Suprapubic skin (tissue), 4 donors: ENCODE measurements at regions not wholly inside any gene's neighbourhood (a gene's known extent, or its start where the extent isn't known, plus 50 kb on each side); places are given as distances from the start of the nearest gene placed in this dataset.

Experiments
- POLR2A ChIP-seq, 2 donors: fragments of 450-650 bp; IDR thresholded peaks; one replicate each; pipeline ENCODE4 v1.6.1; 2017; ENCODE audit warnings: antibody characterized with exemption in 2 of 2, mild to moderate bottlenecking in 2 of 2, moderate library complexity in 2 of 2
- POLR2AphosphoS5 ChIP-seq, 3 donors: sonication (generic); formaldehyde crosslinking; IDR thresholded peaks; one replicate each; pipeline ENCODE4 v1.6.1; 2017; ENCODE audit warnings: antibody characterized with exemption in 3 of 3
- TF ChIP-seq, protein P1 (sequence below), 2 donors: fragments of 200-600 bp in 1 of 2; fragments of 450-650 bp in 1 of 2; sonication (generic) in 1 of 2; IDR thresholded peaks; one replicate each; pipeline ENCODE4 v1.5.1; 2016 to 2019; ENCODE audit warnings: antibody characterized with exemption in 2 of 2, mild to moderate bottlenecking in 1 of 2, moderate library complexity in 1 of 2

DNA sequence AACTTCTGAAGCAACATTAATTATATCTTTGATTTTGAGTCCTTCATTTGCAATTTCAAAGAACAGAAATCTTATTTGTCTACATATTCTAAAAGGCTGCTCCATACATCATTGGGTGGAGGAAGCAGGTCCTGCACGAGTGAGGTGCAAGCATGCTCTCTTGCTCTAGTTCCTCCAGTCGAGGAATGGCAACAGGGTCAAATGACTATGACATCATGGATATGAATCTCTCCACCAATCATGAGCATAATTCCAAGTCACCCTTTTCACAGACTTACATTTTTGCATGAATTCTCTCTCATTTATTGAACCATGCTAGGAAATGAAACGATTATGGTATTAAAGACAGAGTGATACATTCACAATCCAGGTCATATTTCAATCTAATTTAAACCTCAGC is 608.8 kb upstream of the SOX11 start:
- TF ChIP-seq, protein P1, sequence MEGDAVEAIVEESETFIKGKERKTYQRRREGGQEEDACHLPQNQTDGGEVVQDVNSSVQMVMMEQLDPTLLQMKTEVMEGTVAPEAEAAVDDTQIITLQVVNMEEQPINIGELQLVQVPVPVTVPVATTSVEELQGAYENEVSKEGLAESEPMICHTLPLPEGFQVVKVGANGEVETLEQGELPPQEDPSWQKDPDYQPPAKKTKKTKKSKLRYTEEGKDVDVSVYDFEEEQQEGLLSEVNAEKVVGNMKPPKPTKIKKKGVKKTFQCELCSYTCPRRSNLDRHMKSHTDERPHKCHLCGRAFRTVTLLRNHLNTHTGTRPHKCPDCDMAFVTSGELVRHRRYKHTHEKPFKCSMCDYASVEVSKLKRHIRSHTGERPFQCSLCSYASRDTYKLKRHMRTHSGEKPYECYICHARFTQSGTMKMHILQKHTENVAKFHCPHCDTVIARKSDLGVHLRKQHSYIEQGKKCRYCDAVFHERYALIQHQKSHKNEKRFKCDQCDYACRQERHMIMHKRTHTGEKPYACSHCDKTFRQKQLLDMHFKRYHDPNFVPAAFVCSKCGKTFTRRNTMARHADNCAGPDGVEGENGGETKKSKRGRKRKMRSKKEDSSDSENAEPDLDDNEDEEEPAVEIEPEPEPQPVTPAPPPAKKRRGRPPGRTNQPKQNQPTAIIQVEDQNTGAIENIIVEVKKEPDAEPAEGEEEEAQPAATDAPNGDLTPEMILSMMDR (IDR thresholded peaks at IDR 0.05): no peak
- no peak for TF ChIP-seq POLR2AphosphoS5 (IDR thresholded peaks at IDR 0.05)
- no peak for TF ChIP-seq POLR2A (IDR thresholded peaks at IDR 0.05)
